ENCODE measurements at regions not wholly inside any gene's neighbourhood (a gene's known extent, or its start where the extent isn't known, plus 50 kb on each side); places are given as distances from the start of the nearest gene placed in this dataset.
A peak's percentile ranks its signal among the peaks of the same experiment; 100 is the strongest.
"Not testable (repeated sequence)": the region's sequence is repeated elsewhere in the genome, so short reads cannot be mapped to it uniquely, and the experiment has no call there.

- DNase-seq = no peak
Measured at GRCh38 chr5:125465703-125466102, 719.3 kb upstream of the ZNF608 start.

- DNase-seq = no peak
Measured at GRCh38 chr5:125467222-125467621, 720.8 kb upstream of the ZNF608 start.

- DNase-seq = no peak
Measured at GRCh38 chr5:125470280-125470902, 724.0 kb upstream of the ZNF608 start.

- no peak for DNase-seq
Measured at GRCh38 chr5:125476901-125477585, 730.6 kb upstream of the ZNF608 start.

GRCh38 chr5:125477586-125477975 is 731.1 kb upstream of the ZNF608 start:
- no peak for DNase-seq

GRCh38 chr5:125478599-125478998 is 732.2 kb upstream of the ZNF608 start:
- DNase-seq = no peak

- no peak for DNase-seq
Measured at GRCh38 chr5:125480911-125481310, 734.5 kb upstream of the ZNF608 start.

DNA sequence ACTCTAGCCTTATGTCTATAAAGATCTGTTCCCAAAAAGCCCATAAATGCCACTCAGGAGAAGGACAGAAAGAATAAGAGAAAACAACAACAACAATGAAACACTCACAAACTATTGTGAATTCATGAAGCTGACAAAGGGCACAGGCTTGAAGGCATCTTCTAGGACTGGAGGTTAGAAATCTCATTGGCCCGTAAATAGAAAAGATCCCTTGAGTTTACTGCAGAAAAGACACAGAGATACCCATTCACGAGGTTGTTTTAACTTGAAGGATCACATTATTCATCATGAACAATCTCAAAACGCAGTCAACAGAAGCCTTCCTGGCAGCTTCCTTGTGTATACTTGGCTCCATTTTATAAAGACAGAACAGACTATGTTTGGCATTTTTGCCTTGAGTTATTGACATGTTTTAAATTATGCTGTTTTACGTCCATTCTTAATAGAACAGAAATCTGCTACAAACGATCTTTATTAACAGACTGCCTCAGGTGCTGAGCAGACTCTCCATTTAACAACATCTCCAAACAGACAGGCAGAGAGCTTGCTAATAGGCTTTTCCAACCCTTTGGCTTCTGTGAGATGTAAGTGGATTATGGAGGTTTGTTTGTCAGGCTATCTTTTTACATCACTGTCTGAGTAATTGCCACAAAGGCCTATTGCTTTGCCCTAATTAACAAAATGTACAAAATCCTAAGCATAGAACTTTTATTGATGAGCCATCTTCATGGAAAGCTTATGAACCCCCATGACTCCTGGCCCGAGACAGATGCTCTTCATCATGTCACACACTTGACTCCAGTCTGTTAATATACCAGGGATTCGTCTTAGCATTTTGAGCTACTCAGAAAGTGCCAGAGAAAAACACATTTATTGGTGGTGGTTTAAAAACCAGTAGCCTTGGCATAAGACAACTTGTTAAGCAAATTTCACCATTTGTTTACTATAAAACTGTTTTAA is 735.3 kb upstream of the ZNF608 start:
- no peak for DNase-seq

DNA sequence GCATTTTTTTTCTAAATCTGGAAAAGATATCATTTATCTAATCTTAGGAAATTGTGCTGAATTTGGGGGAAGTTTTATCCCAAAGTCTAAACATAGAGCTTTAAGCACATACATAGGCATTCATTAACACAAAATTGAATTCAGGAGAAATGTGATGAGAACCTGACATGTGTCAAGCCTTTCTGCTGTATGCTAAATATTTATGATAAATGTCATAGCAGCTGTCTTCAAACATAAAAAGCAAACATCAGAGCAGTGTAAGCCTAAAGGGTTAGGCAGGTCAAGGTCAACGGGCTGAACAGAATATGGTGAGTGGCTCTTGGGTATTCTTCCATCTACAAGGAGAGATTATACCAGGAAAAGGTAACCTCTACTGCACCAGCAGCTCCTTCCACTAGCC is 737.2 kb upstream of the ZNF608 start:
- no peak for DNase-seq

- no peak for DNase-seq
Measured at GRCh38 chr5:125484272-125484741, 737.9 kb upstream of the ZNF608 start.

- DNase-seq = peak; percentile 65
Measured at GRCh38 chr5:125484742-125485641, 738.6 kb upstream of the ZNF608 start.

DNA sequence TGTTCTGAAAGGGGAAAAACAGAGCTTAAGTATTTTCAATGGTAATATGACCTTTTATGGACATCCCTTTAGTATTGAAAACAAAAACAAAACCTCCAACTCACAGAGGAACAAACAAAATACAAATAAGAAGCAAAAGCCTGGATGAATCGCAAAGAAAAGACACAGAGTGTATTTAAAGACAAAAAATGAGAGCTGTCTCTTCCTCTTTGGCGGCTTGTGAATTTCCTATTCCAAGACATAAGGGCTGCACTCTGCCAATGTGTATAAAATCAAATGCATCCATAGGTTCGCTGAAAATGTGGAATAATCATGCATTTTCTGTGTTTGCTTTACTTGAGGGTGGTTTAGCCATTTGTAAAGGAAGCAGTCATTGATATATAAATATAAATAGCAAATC is 739.3 kb upstream of the ZNF608 start:
- DNase-seq = peak; percentile 25

GRCh38 chr5:125486634-125487033 is 740.2 kb upstream of the ZNF608 start:
- no peak for DNase-seq

GRCh38 chr5:125487231-125487630 is 740.8 kb upstream of the ZNF608 start:
- no peak for DNase-seq

- DNase-seq = not testable (repeated sequence)
Measured at GRCh38 chr5:125487652-125488051, 741.2 kb upstream of the ZNF608 start.

DNA sequence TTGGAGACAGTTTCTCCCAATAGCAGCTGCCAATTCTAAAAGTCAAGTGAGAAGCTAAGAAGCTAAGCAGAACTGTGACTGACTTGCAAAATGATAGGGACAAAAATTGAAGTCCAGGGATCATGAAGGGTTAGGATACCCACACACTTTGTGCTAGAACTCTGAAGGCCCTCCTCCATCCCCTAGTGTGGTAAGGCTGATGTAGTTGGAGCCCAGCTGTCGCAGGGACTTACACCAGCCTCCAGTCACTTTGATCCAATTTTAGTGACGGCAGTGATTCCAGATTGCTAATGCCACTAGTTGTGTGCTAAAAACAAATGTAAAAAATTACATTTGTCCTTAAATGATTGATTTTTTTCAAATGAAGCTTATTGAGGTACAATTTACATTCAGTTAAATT is 742.7 kb upstream of the ZNF608 start:
- no peak for DNase-seq

DNA sequence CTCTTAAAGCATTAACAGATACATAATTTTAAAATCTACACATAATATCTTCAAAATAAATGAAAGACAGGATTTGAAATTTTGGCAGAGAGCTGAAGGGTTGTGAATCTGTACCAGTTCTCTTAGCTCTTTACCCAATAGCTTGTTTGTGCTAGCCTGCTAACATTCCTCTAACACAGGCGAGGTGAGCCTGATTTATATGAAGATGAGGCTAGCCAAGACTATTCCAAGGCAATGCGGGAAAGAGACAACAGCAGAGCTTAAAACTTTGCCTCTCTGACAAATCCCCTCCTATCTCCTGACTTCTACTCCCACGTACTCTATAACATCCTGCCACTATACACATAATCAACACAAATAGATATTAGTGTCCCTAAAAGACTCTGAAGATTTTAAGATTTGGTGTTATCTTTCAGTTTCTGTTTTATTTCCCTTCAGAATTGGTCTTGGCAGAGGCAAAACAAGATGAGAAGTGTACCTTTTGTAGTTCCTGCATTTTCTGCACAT is 745.6 kb upstream of the ZNF608 start:
- no peak for DNase-seq

GRCh38 chr5:125492977-125493376 is 746.5 kb upstream of the ZNF608 start:
- DNase-seq = peak; percentile 27

GRCh38 chr5:125496393-125496792 is 750.0 kb upstream of the ZNF608 start:
- no peak for DNase-seq

DNA sequence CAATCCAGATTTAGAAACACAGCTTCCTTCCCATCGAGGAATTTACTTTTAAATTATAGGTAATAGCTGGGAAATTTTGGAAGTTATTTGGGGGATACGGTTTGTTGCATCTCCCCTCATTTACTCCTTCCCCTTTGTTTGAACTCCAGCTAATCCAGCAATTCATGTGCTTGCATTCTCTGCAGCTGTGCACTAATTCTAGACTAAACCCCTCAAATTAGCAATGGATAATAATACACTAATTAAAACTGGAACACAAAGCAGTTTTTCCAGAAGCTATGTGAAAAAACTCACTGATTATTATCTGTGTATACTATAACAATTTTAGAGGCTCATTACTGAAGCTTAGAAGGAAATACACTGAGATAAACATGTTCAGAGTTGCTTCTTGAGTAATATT is 751.2 kb upstream of the ZNF608 start:
- no peak for DNase-seq

DNA sequence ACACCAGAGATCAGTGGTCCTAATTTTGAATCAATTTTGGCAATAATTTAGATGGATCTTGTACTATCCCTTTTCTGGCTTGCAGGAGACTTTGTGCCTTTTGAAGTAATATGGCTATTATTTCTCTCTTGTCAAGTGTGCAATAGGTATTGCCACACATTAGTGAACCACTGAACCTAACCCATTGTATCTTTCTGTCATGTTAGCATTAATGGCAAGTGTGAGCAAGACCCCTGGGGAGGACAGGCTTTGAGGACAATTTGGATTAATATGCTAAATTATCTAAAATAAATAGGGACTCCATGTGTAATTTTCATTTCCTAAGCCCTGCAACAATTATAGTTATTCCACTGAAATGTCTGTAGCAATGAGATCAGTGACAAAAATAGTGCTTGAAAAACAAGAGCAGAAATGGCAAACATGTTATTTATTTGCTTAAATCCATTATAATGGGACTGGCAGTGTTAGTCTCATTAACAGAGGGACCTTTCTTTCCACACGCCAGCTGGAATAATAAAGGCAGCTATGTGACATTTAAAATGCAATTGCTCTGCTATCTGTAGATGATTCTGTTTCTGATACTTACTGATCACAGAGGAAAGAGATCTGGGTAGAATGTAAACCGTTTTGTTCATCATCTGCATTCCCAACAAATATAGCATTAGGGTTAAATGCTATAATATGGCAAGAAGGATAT is 753.3 kb upstream of the ZNF608 start:
- DNase-seq = no peak
